GM20000 (cell line): ENCODE measurements at regions not wholly inside any gene's neighbourhood (a gene's known extent, or its start where the extent isn't known, plus 50 kb on each side); places are given as distances from the start of the nearest gene placed in this dataset.

Experiments used
- DNase-seq: peaks from one replicate; pipeline ENCODE4 v3.0.0; 2012; ENCODE audit warnings: low spot score
- CTCF ChIP-seq: IDR thresholded peaks from 2 replicates; pipeline ENCODE4 v1.5.1; 2012; ENCODE audit warnings: mild to moderate bottlenecking, control low read depth; ENCODE audit errors: extremely low read depth, missing control alignments

GRCh38 chr12:70049596-70050360 is 193.5 kb upstream of the CNOT2 start:
- peak; percentile 29 for DNase-seq
- TF ChIP-seq CTCF, result no peak

GRCh38 chr12:70052476-70052875 is 190.8 kb upstream of the CNOT2 start:
- no peak for DNase-seq
- TF ChIP-seq CTCF, result no peak

- no peak for DNase-seq
These were observed 190.2 kb upstream of the CNOT2 start for GRCh38 chr12:70052931-70053497.

GRCh38 chr12:70059373-70059772 is 183.9 kb upstream of the CNOT2 start:
- TF ChIP-seq CTCF, result no peak

More at GRCh38 chr12:70052931-70053497, 190.2 kb upstream of the CNOT2 start:
- no peak for TF ChIP-seq CTCF

GRCh38 chr12:70060634-70061033 is 182.6 kb upstream of the CNOT2 start:
- TF ChIP-seq CTCF, result no peak
- no peak for DNase-seq

More at GRCh38 chr12:70059373-70059772, 183.9 kb upstream of the CNOT2 start:
- DNase-seq, result no peak

GRCh38 chr12:70068743-70069142 is 174.5 kb upstream of the CNOT2 start:
- DNase-seq, result no peak
- TF ChIP-seq CTCF, result no peak
